ENCODE measurements at regions not wholly inside any gene's neighbourhood (a gene's known extent, or its start where the extent isn't known, plus 50 kb on each side); places are given as distances from the start of the nearest gene placed in this dataset.
A peak's percentile ranks its signal among the peaks of the same experiment; 100 is the strongest.

DNA sequence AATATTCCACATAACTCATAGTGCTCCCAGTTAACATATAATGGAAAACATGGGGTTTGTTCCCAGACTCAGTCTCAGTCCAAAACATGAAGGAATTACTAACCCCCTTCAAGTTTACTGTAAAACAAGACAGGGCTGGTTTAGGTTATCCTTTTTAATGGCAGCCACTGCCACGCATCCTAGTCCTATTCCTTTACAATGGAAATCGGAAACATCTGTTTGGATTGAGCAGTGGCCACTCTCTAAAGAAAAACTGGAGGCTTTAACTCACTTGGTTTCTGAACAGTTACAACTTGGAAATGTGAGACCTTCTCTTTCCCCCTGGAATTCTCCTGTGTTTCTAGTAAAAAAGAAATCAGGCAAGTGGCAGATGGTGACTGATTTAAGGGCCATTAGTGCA is 609.9 kb upstream of the ACO1 start:
- Histone ChIP-seq H3K9me3 (no peaks in the 10 kb centered on the region), H3K4me1 (no peaks in the 10 kb centered on the region), H3K4me3 (no peak overlapping the region), H3K27me3 (no peaks in the 10 kb centered on the region), H3K36me3 (no peaks in the 10 kb centered on the region), H3K27ac (no peak overlapping the region)
- DNase-seq (ENCODE audit: low spot score in 2 of 2) = no peak
- TF ChIP-seq, protein P1, sequence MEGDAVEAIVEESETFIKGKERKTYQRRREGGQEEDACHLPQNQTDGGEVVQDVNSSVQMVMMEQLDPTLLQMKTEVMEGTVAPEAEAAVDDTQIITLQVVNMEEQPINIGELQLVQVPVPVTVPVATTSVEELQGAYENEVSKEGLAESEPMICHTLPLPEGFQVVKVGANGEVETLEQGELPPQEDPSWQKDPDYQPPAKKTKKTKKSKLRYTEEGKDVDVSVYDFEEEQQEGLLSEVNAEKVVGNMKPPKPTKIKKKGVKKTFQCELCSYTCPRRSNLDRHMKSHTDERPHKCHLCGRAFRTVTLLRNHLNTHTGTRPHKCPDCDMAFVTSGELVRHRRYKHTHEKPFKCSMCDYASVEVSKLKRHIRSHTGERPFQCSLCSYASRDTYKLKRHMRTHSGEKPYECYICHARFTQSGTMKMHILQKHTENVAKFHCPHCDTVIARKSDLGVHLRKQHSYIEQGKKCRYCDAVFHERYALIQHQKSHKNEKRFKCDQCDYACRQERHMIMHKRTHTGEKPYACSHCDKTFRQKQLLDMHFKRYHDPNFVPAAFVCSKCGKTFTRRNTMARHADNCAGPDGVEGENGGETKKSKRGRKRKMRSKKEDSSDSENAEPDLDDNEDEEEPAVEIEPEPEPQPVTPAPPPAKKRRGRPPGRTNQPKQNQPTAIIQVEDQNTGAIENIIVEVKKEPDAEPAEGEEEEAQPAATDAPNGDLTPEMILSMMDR (IDR thresholded peaks at IDR 0.05) = no peak
- intact Hi-C loops (cut with DNase I) = no loop called here

DNA sequence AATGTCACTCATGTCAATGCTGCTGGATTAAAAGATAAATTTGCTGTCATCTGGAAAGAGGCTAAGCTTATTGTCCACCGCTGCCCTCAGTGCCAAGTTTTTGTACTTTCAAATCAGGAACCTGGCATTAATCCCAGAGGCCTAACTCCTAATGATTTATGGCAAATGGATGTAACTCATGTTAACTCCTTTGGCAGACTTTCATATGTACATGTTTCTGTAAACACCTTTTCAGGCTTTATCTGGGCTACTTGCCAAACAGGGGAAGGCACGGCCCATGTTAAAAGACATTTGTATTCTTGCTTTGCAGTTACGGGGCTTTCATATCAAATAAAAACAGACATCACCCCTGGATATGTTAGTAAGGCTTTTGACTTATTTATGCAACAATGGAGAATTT is 608.0 kb upstream of the ACO1 start:
- no peaks in the 10 kb centered on the region for H3K9me3 ChIP-seq
- H3K27me3 ChIP-seq = no peaks in the 10 kb centered on the region
- H3K4me1 ChIP-seq = no peaks in the 10 kb centered on the region
- TF ChIP-seq, protein P1 (IDR thresholded peaks at IDR 0.05) = no peak
- intact Hi-C loops (cut with DNase I) = no loop called here
- no peak overlapping the region for H3K4me3 ChIP-seq
- no peak overlapping the region for H3K27ac ChIP-seq
- no peaks in the 10 kb centered on the region for H3K36me3 ChIP-seq
- DNase-seq (ENCODE audit: low spot score in 2 of 2) = no peak

GRCh38 chr9:31783491-31783890 is 601.0 kb upstream of the ACO1 start:
- TF ChIP-seq, protein P1 (IDR thresholded peaks at IDR 0.05) = no peak
- Histone ChIP-seq H3K27ac (no peak overlapping the region), H3K9me3 (no peaks in the 10 kb centered on the region), H3K4me1 (no peaks in the 10 kb centered on the region), H3K27me3 (no peaks in the 10 kb centered on the region), H3K36me3 (no peaks in the 10 kb centered on the region), H3K4me3 (no peak overlapping the region)
- no peak for DNase-seq (ENCODE audit: low spot score in 2 of 2)
- intact Hi-C loops (cut with DNase I) = no loop called here

DNA sequence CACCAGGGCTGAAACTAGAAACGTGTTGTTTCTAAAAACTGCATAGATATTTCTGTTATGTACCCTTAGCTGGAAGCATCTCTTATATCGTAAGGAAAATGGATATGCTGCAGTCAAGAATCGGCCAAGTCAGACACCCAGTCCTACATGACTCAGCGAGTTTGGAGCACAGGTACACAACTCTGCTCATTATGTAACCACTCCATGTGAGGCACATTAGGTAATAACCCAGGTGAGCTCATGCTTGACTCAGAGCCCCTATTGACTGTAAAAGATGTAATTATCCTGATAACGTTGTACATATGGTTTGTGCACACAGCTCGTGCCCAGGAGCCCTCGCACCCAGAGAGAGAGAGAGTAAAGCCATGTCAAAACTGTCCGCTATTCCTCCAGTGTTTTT is 593.7 kb upstream of the ACO1 start:
- Histone ChIP-seq H3K4me3 (no peak overlapping the region), H3K36me3 (no peaks in the 10 kb centered on the region), H3K27ac (no peak overlapping the region), H3K27me3 (no peaks in the 10 kb centered on the region), H3K4me1 (no peaks in the 10 kb centered on the region), H3K9me3 (no peaks in the 10 kb centered on the region)
- no peak for DNase-seq (ENCODE audit: low spot score in 2 of 2)
- TF ChIP-seq, protein P1 (IDR thresholded peaks at IDR 0.05) = no peak
- intact Hi-C loops (cut with DNase I) = no loop called here

DNA sequence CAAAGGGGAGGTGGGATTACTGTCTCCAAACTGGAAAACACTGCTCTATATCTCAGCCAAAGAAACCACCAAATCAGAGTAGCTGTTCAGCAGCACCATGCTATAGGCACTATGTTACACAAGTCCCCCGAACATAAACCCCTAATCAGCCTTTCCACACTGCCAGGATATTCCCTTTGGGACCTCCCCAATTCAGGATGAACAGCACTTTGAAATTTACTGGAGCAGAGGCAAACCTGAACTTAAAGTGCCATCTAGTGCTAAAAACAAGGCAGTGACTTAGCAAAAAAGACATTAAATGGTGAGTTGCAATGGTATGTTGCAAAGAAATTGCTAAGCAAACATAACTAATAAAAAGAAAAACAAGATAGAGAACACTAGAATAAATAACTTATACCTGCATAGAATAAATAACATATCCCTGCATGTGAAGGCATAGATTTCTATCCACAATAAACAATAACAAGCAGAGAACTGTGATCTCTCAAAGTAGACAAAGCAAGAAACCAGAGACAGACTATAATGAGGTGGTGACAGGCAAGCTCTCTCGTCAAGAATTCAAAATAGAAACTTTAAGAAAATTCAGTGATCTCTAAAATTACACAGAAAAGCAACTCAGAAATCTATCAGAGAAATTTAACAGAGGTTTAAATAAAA is 584.4 kb upstream of the ACO1 start:
- TF ChIP-seq, protein P1 (IDR thresholded peaks at IDR 0.05) = peak in 1 of 3 experiments; percentile 10

More for the DNA sequence above, 584.4 kb upstream of the ACO1 start:
- Histone ChIP-seq H3K9me3 (no peaks in the 10 kb centered on the region), H3K27me3 (no peaks in the 10 kb centered on the region), H3K36me3 (no peaks in the 10 kb centered on the region), H3K4me3 (no peak overlapping the region), H3K27ac (no peak overlapping the region), H3K4me1 (no peaks in the 10 kb centered on the region)
- DNase-seq (ENCODE audit: low spot score in 2 of 2) = no peak
- intact Hi-C loops (cut with DNase I) = no loop called here

Data from ascending aorta (tissue), 2 donors.